ENCODE measurements at regions not wholly inside any gene's neighbourhood (a gene's known extent, or its start where the extent isn't known, plus 50 kb on each side); places are given as distances from the start of the nearest gene placed in this dataset.
"Not testable (repeated sequence)": the region's sequence is repeated elsewhere in the genome, so short reads cannot be mapped to it uniquely, and the experiment has no call there.

GRCh38 chr7:115178835-115179234 lies 256.9 kb downstream of the MDFIC start:
- H3K36me3 ChIP-seq: no peaks in the 10 kb centered on the region
- intact Hi-C loops (cut with DNase I): no loop called here
- H3K9me3 ChIP-seq: no peaks in the 10 kb centered on the region
- no peaks in the 10 kb centered on the region for H3K27me3 ChIP-seq (ENCODE audit: low read depth)
- no peak for DNase-seq
- H3K27ac ChIP-seq: no peak overlapping the region
- H3K4me3 ChIP-seq: no peak overlapping the region
- no peak for ATAC-seq
- TF ChIP-seq CTCF (IDR thresholded peaks at IDR 0.05): no peak
- peaks cover 4% of the 10 kb centered on the region for H3K4me1 ChIP-seq

GRCh38 chr7:115177823-115178222 lies 255.9 kb downstream of the MDFIC start:
- Histone ChIP-seq H3K4me1 (no peaks in the 10 kb centered on the region), H3K4me3 (no peak overlapping the region), H3K27me3 (ENCODE audit: low read depth) (no peaks in the 10 kb centered on the region), H3K27ac (no peak overlapping the region), H3K9me3 (no peaks in the 10 kb centered on the region), H3K36me3 (no peaks in the 10 kb centered on the region)
- ATAC-seq (no peak), DNase-seq (no peak)
- intact Hi-C loops (cut with DNase I): no loop called here
- no peak for TF ChIP-seq CTCF (IDR thresholded peaks at IDR 0.05)

- H3K27me3 ChIP-seq (ENCODE audit: low read depth): no peaks in the 10 kb centered on the region
- intact Hi-C loops (cut with DNase I): no loop called here
- no peak overlapping the region for H3K27ac ChIP-seq
- no peak for ATAC-seq
- H3K4me1 ChIP-seq: no peaks in the 10 kb centered on the region
- DNase-seq: no peak
- no peak for TF ChIP-seq CTCF (IDR thresholded peaks at IDR 0.05)
- H3K9me3 ChIP-seq: no peaks in the 10 kb centered on the region
- no peaks in the 10 kb centered on the region for H3K36me3 ChIP-seq
- no peak overlapping the region for H3K4me3 ChIP-seq
Measured at GRCh38 chr7:115177103-115177502, 255.2 kb downstream of the MDFIC start.

GRCh38 chr7:115172397-115172796 lies 250.5 kb downstream of the MDFIC start:
- DNase-seq; H3K36me3 ChIP-seq; H3K27me3 ChIP-seq (ENCODE audit: low read depth); H3K9me3 ChIP-seq; H3K27ac ChIP-seq; H3K4me3 ChIP-seq; H3K4me1 ChIP-seq; intact Hi-C loops (cut with DNase I); ATAC-seq: not testable (repeated sequence)

- intact Hi-C loops (cut with DNase I): no loop called here
- Histone ChIP-seq H3K36me3 (no peaks in the 10 kb centered on the region), H3K9me3 (no peaks in the 10 kb centered on the region), H3K27ac (no peak overlapping the region), H3K4me3 (no peak overlapping the region), H3K27me3 (ENCODE audit: low read depth) (no peaks in the 10 kb centered on the region), H3K4me1 (no peaks in the 10 kb centered on the region)
- ATAC-seq: no peak
- no peak for DNase-seq
- TF ChIP-seq CTCF (IDR thresholded peaks at IDR 0.05): no peak
Measured at GRCh38 chr7:115153769-115154477, 232.0 kb downstream of the MDFIC start.

GRCh38 chr7:115153176-115153575 lies 231.3 kb downstream of the MDFIC start:
- Histone ChIP-seq H3K36me3 (no peaks in the 10 kb centered on the region), H3K4me3 (no peak overlapping the region), H3K27ac (no peak overlapping the region), H3K4me1 (no peaks in the 10 kb centered on the region), H3K27me3 (ENCODE audit: low read depth) (no peaks in the 10 kb centered on the region), H3K9me3 (no peaks in the 10 kb centered on the region)
- DNase-seq: no peak
- intact Hi-C loops (cut with DNase I): no loop called here
- TF ChIP-seq CTCF (IDR thresholded peaks at IDR 0.05): no peak
- ATAC-seq: no peak

Data from lower lobe of right lung (tissue), 2 donors.